ENCODE measurements at regions not wholly inside any gene's neighbourhood (a gene's known extent, or its start where the extent isn't known, plus 50 kb on each side); places are given as distances from the start of the nearest gene placed in this dataset.

- no peak for FAIRE-seq
- no peak for DNase-seq (ENCODE audit: insufficient read length)
- no peak for TF ChIP-seq POLR2AphosphoS5 (IDR thresholded peaks at IDR 0.05; ENCODE audit: low read depth, low read length)
- no peak for TF ChIP-seq POLR2A (IDR thresholded peaks at IDR 0.05; ENCODE audit: low read depth, low read length)
Measured at GRCh38 chr20:56843817-56844216, 214.7 kb downstream of the TFAP2C start.

GRCh38 chr20:56845546-56846086 lies 216.5 kb downstream of the TFAP2C start:
- no peak for FAIRE-seq

GRCh38 chr20:56848561-56848960 lies 219.5 kb downstream of the TFAP2C start:
- FAIRE-seq (no peak), DNase-seq (ENCODE audit: insufficient read length) (no peak)
- TF ChIP-seq POLR2A (IDR thresholded peaks at IDR 0.05; ENCODE audit: low read depth, low read length), result no peak
- TF ChIP-seq POLR2AphosphoS5 (IDR thresholded peaks at IDR 0.05; ENCODE audit: low read depth, low read length), result no peak
- no peak for TF ChIP-seq TAF1 (IDR thresholded peaks at IDR 0.05; ENCODE audit: borderline replicate concordance, low read depth, low read length)

More at GRCh38 chr20:56845546-56846086, 216.5 kb downstream of the TFAP2C start:
- TF ChIP-seq TAF1 (IDR thresholded peaks at IDR 0.05; ENCODE audit: borderline replicate concordance, low read depth, low read length), result no peak
- no peak for TF ChIP-seq POLR2A (IDR thresholded peaks at IDR 0.05; ENCODE audit: low read depth, low read length)
- TF ChIP-seq POLR2AphosphoS5 (IDR thresholded peaks at IDR 0.05; ENCODE audit: low read depth, low read length), result no peak
- no peak for DNase-seq (ENCODE audit: insufficient read length)

GRCh38 chr20:56851552-56851951 lies 222.4 kb downstream of the TFAP2C start:
- FAIRE-seq (no peak), DNase-seq (ENCODE audit: insufficient read length) (no peak)
- no peak for TF ChIP-seq POLR2A (IDR thresholded peaks at IDR 0.05; ENCODE audit: low read depth, low read length)
- no peak for TF ChIP-seq TAF1 (IDR thresholded peaks at IDR 0.05; ENCODE audit: borderline replicate concordance, low read depth, low read length)
- no peak for TF ChIP-seq POLR2AphosphoS5 (IDR thresholded peaks at IDR 0.05; ENCODE audit: low read depth, low read length)

- DNase-seq (ENCODE audit: insufficient read length) (no peak), FAIRE-seq (no peak)
- TF ChIP-seq POLR2A (IDR thresholded peaks at IDR 0.05; ENCODE audit: low read depth, low read length), result no peak
- TF ChIP-seq POLR2AphosphoS5 (IDR thresholded peaks at IDR 0.05; ENCODE audit: low read depth, low read length), result no peak
- TF ChIP-seq TAF1 (IDR thresholded peaks at IDR 0.05; ENCODE audit: borderline replicate concordance, low read depth, low read length), result no peak
Measured at GRCh38 chr20:56855708-56856107, 226.6 kb downstream of the TFAP2C start.

- DNase-seq (ENCODE audit: insufficient read length) (no peak), FAIRE-seq (no peak)
- TF ChIP-seq POLR2AphosphoS5 (IDR thresholded peaks at IDR 0.05; ENCODE audit: low read depth, low read length) (no peak), POLR2A (IDR thresholded peaks at IDR 0.05; ENCODE audit: low read depth, low read length) (no peak), TAF1 (IDR thresholded peaks at IDR 0.05; ENCODE audit: borderline replicate concordance, low read depth, low read length) (no peak)
Measured at GRCh38 chr20:56857950-56858349, 228.8 kb downstream of the TFAP2C start.

GRCh38 chr20:56859039-56859800 lies 230.1 kb downstream of the TFAP2C start:
- FAIRE-seq (no peak), DNase-seq (ENCODE audit: insufficient read length) (no peak)
- no peak for TF ChIP-seq POLR2AphosphoS5 (IDR thresholded peaks at IDR 0.05; ENCODE audit: low read depth, low read length)
- TF ChIP-seq POLR2A (IDR thresholded peaks at IDR 0.05; ENCODE audit: low read depth, low read length), result no peak

- DNase-seq (ENCODE audit: insufficient read length) (no peak), FAIRE-seq (no peak)
- TF ChIP-seq TAF1 (IDR thresholded peaks at IDR 0.05; ENCODE audit: borderline replicate concordance, low read depth, low read length), result no peak
Measured at GRCh38 chr20:56859801-56860261, 230.7 kb downstream of the TFAP2C start.

- DNase-seq (ENCODE audit: insufficient read length) (no peak), FAIRE-seq (no peak)
- no peak for TF ChIP-seq POLR2AphosphoS5 (IDR thresholded peaks at IDR 0.05; ENCODE audit: low read depth, low read length)
- no peak for TF ChIP-seq POLR2A (IDR thresholded peaks at IDR 0.05; ENCODE audit: low read depth, low read length)
- TF ChIP-seq TAF1 (IDR thresholded peaks at IDR 0.05; ENCODE audit: borderline replicate concordance, low read depth, low read length), result no peak
Measured at GRCh38 chr20:56860413-56860812, 231.3 kb downstream of the TFAP2C start.

GRCh38 chr20:56861590-56861989 lies 232.5 kb downstream of the TFAP2C start:
- TF ChIP-seq TAF1 (IDR thresholded peaks at IDR 0.05; ENCODE audit: borderline replicate concordance, low read depth, low read length), result no peak
- no peak for TF ChIP-seq POLR2A (IDR thresholded peaks at IDR 0.05; ENCODE audit: low read depth, low read length)
- no peak for FAIRE-seq
- no peak for DNase-seq (ENCODE audit: insufficient read length)

- no peak for FAIRE-seq
- TF ChIP-seq POLR2A (IDR thresholded peaks at IDR 0.05; ENCODE audit: low read depth, low read length), result no peak
- no peak for TF ChIP-seq POLR2AphosphoS5 (IDR thresholded peaks at IDR 0.05; ENCODE audit: low read depth, low read length)
- TF ChIP-seq TAF1 (IDR thresholded peaks at IDR 0.05; ENCODE audit: borderline replicate concordance, low read depth, low read length), result no peak
- no peak for DNase-seq (ENCODE audit: insufficient read length)
Measured at GRCh38 chr20:56865055-56865454, 235.9 kb downstream of the TFAP2C start.

- TF ChIP-seq POLR2A (IDR thresholded peaks at IDR 0.05; ENCODE audit: low read depth, low read length) (no peak), POLR2AphosphoS5 (IDR thresholded peaks at IDR 0.05; ENCODE audit: low read depth, low read length) (no peak), TAF1 (IDR thresholded peaks at IDR 0.05; ENCODE audit: borderline replicate concordance, low read depth, low read length) (no peak)
- FAIRE-seq (no peak), DNase-seq (ENCODE audit: insufficient read length) (no peak)
Measured at GRCh38 chr20:56867128-56867527, 238.0 kb downstream of the TFAP2C start.
